AG10803 (cell line): ENCODE measurements at regions not wholly inside any gene's neighbourhood (a gene's known extent, or its start where the extent isn't known, plus 50 kb on each side); places are given as distances from the start of the nearest gene placed in this dataset.

Experiments
- DNase-seq: peaks from one replicate; pipeline ENCODE4 v3.0.0; 2010; ENCODE audit warnings: low read depth
- H3K4me3 ChIP-seq: 2 replicates; pipeline ENCODE4 v1.5.1; 2011; ENCODE audit warnings: mild to moderate bottlenecking, low read length, control low read depth
- TF ChIP-seq, protein P1 (sequence below): conservative IDR thresholded peaks from 2 replicates; pipeline ENCODE4 v1.5.1; 2011; ENCODE audit warnings: mild to moderate bottlenecking, low read length, control low read depth, inconsistent platforms

DNA sequence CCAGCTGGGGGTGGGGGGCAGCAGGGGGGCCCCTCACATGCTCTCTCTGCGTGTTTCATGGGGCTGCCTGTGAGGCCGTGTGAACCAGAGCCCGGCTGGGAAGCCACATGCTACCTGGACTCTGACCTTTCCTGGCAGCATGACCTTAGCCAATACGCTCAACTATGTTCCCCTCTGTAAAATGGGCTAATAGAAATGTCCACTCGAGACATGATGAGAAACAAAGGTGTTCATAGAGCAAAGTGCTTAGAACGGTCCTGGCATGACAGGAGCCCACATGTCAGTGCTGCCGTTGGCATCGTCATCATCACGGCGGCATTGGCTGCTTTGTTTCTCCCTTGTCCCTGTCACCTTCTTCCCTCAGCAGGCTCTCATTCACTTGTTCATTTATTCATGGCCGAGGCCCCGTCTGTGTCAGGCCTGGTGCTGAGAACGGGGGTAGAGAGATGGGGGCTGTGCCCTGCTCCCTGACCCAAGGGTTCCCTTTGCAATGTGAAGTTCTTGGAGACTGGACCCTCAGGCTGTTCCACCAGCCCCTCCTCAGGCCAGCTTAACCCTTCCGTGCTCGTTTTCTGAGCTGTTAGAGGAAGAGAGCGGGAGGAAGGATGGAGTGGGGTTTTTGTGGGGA lies 291.4 kb downstream of the SEC14L1 start:
- TF ChIP-seq, protein P1, sequence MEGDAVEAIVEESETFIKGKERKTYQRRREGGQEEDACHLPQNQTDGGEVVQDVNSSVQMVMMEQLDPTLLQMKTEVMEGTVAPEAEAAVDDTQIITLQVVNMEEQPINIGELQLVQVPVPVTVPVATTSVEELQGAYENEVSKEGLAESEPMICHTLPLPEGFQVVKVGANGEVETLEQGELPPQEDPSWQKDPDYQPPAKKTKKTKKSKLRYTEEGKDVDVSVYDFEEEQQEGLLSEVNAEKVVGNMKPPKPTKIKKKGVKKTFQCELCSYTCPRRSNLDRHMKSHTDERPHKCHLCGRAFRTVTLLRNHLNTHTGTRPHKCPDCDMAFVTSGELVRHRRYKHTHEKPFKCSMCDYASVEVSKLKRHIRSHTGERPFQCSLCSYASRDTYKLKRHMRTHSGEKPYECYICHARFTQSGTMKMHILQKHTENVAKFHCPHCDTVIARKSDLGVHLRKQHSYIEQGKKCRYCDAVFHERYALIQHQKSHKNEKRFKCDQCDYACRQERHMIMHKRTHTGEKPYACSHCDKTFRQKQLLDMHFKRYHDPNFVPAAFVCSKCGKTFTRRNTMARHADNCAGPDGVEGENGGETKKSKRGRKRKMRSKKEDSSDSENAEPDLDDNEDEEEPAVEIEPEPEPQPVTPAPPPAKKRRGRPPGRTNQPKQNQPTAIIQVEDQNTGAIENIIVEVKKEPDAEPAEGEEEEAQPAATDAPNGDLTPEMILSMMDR: no peak
- no peak overlapping the region for H3K4me3 ChIP-seq
- DNase-seq: no peak

GRCh38 chr17:77432742-77433141 lies 292.0 kb downstream of the SEC14L1 start:
- H3K4me3 ChIP-seq: no peak overlapping the region
- TF ChIP-seq, protein P1: no peak

DNA sequence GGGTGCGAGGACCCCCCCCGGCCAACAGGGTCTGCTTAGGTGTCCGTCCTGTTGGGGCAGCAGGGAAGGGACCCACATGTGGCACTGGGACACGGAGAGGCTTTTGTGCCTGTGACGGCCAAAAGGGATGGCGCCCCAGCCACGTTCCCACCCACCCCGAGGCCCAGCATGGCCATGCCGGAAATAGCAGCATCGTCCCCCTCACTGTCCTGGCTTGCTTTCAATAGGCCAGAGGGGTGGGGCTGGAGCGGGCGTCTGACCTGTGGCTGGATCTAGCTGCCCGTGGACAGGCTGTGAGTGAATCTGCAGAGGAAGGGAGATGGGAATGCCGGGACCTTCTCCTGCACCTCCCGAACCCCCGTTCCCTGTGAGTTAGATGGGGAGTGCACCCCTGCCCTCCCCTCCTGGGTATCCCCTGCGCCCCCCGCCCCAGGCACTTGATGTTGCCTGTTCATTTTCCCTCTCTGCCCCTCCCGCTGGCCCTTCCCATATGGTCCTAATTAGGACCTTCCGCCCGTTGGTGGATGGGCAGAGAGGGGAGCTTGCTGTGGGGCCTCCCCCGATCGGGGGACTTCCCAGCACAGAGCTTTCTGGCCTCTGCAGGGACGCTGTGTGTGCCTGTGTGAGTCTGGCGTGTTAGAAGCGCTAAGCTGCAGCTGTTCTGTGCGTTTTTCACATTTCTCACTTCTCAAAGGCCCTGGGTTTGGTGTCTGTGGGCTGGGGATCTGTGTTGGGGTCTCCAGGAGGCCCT lies 292.8 kb downstream of the SEC14L1 start:
- TF ChIP-seq, protein P1: no peak
- no peak overlapping the region for H3K4me3 ChIP-seq
- peak; percentile 69 for DNase-seq

More at GRCh38 chr17:77432742-77433141, 292.0 kb downstream of the SEC14L1 start:
- DNase-seq: no peak

DNA sequence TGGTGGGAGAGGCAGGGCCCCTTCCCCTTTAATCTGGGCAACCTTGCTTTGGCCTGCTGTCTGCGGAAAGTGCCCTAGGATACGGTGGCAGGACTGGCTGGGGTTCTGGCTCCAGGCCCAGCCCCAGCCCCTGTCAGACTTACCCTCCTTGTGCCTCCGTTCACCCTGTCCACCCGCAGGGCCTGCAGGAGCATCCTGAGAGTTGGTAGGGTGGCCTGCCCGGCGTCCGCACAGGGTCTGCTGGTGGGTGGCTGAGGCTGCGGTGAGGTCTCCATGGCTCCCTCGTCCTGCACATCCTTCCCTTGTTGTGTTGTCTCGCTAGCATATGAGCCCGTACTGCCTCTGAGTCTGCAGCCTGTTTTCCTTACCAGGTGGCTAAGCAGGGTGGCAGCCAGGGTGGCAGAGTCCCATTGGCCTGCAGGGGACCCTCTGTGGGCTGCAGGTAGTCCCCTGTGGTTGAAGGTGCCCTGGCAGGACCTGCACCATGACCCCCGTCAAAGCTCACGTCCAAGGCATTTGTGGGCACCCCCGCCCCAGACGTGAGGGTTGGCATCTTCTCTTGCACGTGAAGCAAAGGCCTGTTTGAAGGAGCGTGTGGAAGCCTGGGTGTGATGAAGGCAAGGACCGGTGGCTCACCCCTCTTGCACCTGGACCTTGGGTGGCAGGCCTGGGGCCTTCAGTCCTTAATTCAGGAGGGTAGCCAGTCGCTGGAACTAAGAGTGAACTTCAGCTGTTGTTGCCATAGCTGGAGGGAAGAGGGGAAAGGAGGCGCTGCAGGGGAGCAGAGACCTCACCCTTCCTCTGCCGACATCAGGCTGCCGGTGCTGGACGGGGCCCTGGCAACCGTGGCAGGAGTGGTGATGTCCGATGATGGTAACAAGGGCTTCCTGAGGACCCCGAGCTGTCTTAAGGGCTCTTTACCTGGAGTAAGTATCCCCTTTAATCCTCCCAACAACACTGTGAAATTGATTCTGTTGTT lies 293.7 kb downstream of the SEC14L1 start:
- no peak for DNase-seq
- TF ChIP-seq, protein P1: no peak
- H3K4me3 ChIP-seq: no peak overlapping the region

DNA sequence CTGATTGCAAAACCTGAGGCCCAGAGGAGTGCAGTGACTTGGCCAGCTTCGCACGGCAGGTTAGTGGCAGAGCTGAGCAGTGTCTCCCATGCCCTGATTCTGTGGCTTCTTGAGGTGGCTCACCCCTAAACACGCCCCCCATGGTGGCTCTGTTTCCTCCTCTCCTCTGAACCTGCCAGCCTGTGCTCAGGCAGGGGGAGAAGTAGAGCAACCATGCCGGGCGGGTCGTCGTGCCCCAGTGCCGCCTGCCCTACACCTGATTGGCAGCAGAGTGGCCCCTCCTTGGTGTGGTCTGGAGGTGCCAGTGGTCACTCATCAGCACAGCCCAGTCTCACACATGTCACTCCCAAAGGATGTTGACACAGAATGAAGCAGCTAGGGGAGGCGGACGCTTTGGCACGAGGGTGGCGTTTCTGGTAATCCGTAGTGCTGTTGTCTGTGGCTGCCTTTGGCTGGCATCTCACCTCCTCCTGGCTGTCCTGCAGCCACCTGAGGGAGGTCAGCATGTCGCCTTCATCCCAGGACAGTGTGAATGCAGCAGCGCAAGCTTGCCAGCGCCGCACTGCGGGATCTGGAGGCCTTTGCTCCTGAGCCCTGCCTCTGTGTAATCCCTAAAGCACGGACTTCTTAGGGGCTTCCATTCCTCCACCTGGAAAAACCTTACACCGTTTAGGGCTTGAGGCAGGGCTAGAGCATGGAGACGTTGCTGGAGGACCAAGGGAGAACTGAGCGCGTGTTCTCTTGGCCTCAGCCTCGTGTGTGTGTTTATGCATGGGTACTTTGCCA lies 294.7 kb downstream of the SEC14L1 start:
- TF ChIP-seq, protein P1: no peak
- no peak overlapping the region for H3K4me3 ChIP-seq
- no peak for DNase-seq

DNA sequence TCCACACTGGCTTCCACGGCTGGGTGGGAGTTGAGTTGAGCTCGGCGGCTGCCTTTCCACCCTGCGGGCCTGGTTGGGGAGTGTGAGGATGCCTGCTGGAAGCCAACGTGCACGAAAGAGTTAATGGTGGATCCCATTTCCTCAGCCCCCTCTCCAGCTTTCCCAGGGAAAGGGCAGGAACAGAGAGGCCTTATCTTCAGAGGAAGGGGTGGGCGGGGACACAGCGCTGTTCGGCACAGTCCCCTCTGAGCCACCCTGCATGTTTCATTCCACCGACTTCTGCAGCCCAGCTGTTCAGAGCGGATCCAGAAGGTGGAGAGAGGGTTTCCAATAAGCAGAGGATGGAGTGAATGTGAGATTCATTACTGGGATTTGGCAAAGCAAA lies 295.3 kb downstream of the SEC14L1 start:
- TF ChIP-seq, protein P1: no peak; the same call in 1 of the 2 replicates
- H3K4me3 ChIP-seq: no peak overlapping the region
- peak; percentile 55 for DNase-seq
